Panc1 (cell line): ENCODE measurements at regions not wholly inside any gene's neighbourhood (a gene's known extent, or its start where the extent isn't known, plus 50 kb on each side); places are given as distances from the start of the nearest gene placed in this dataset.

Source experiments
- ATAC-seq: fragments of 200-7000 bp; cut with Tn5 transposase; 2 replicates; pipeline ENCODE4 v1.9.1; 2020; ENCODE audit warnings: mild to moderate bottlenecking, moderate library complexity
- BruUV-seq: library from RNA; stranded (reverse); fragments of 400-500 nt; replicated peaks from 2 replicates; lab custom pipeline; 2021; lab: Mats Ljungman, UMichigan
- CTCF ChIA-PET: fragments of 300-600 bp; sonication (Branson Sonifier 250); formaldehyde crosslinking; loops from one replicate; lab custom pipeline; 2022; ENCODE audit warnings: antibody characterized with exemption; lab: Charles Lee
- POLR2A ChIA-PET: fragments of 300-600 bp; sonication (Branson Sonifier 250); formaldehyde crosslinking; loops from one replicate; lab custom pipeline; 2022; ENCODE audit warnings: antibody characterized with exemption; lab: Charles Lee
- DNase-seq: peaks from one replicate; pipeline ENCODE4 v3.0.0-alpha.2; 2010; ENCODE audit warnings: low read depth, low spot score
- H3K27ac ChIP-seq: 2 replicates; pipeline ENCODE4 v1.5.1; 2011; ENCODE audit warnings: mild to moderate bottlenecking, low read length, inconsistent platforms
- H3K27me3 ChIP-seq: fragments of 200-500 bp; sonication (Bioruptor generic); 2 replicates; pipeline ENCODE4 v1.6.0; 2014; ENCODE audit warnings: low read length, inconsistent platforms; ENCODE audit not compliant: control insufficient read depth, insufficient read depth
- H3K36me3 ChIP-seq: fragments of 200-500 bp; sonication (Bioruptor generic); 2 replicates; pipeline ENCODE4 v1.5.1; 2014; ENCODE audit warnings: inconsistent platforms, mild to moderate bottlenecking, low read length, moderate library complexity; ENCODE audit not compliant: control insufficient read depth, insufficient read depth
- H3K4me1 ChIP-seq: 2 replicates; pipeline ENCODE4 v1.5.1; 2011; ENCODE audit warnings: inconsistent platforms, mild to moderate bottlenecking, low read length, moderate library complexity; ENCODE audit not compliant: control insufficient read depth, insufficient read depth
- H3K4me3 ChIP-seq, 2 experiments: 2 replicates each; pipeline ENCODE4 v1.5.1; 2011 to 2012; ENCODE audit warnings: low read depth in 2 of 2, low read length in 2 of 2, mild to moderate bottlenecking in 2 of 2, inconsistent platforms in 1 of 2, moderate library complexity in 1 of 2
- H3K9me3 ChIP-seq: fragments of 200-500 bp; sonication (Bioruptor generic); 2 replicates; pipeline ENCODE4 v1.5.1; 2014; ENCODE audit warnings: low read depth, mild to moderate bottlenecking, inconsistent platforms, low read length, moderate library complexity; ENCODE audit not compliant: control insufficient read depth, insufficient read depth
- CTCF ChIP-seq: fragments of 450-650 bp; IDR thresholded peaks from 2 replicates; pipeline ENCODE4 v1.5.1; 2017; ENCODE audit warnings: mild to moderate bottlenecking
- POLR2AphosphoS5 ChIP-seq: IDR thresholded peaks from 2 replicates; pipeline ENCODE4 v1.6.1; 2012; ENCODE audit warnings: mild to moderate bottlenecking, low read depth, low read length, moderate library complexity
- SIN3A ChIP-seq: IDR thresholded peaks from 2 replicates; pipeline ENCODE4 v1.6.1; 2012; ENCODE audit warnings: low read depth, mild to moderate bottlenecking, low read length, moderate library complexity, borderline replicate concordance; ENCODE audit not compliant: insufficient read depth
- TCF7L2 ChIP-seq: IDR thresholded peaks from 2 replicates; pipeline ENCODE4 v1.6.1; 2011; ENCODE audit warnings: mild to moderate bottlenecking, low read depth, low read length, inconsistent platforms
- in situ Hi-C: cut with HindIII; loops from 2 replicates; pipeline ENCODE4 v1.10.0; 2016; ENCODE audit warnings: low sequenced_read_pairs, low pct_unique_long_range_greater_than_20kb
- intact Hi-C: fragments of 100-400 bp; cut with micrococcal nuclease; formaldehyde crosslinking; loops from one replicate; pipeline ENCODE4 v1.10.0; 2022; ENCODE audit not compliant: unreplicated experiment
- TF ChIP-seq, protein P1 (sequence below), 2 experiments: IDR thresholded peaks; 2 replicates each; pipeline ENCODE4 v1.6.1; 2011 to 2012; ENCODE audit warnings: low read depth in 2 of 2, control low read depth in 1 of 2, low read length in 1 of 2, mild to moderate bottlenecking in 1 of 2, moderate library complexity in 1 of 2; ENCODE audit not compliant: insufficient read depth in 1 of 2

DNA sequence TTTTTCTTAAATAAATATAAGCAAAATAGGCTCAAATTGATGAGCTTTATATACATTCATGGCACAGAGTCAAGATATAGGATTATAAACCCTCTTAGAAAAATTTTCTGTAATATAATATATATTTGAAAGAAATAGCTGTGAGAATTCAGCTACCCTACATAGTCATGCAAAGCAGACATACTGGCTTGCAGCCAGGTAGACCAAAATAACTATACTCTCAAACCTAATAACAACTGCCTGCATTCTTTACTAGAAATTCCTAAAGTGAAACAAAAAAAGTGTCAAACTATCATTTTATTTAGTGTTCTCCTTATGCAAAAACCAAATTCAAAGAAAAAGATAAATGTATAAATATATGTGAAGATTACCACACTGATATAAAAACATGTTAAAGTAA lies 1390.2 kb downstream of the C4orf33 start:
- CTCF ChIA-PET: no interaction called here

DNA sequence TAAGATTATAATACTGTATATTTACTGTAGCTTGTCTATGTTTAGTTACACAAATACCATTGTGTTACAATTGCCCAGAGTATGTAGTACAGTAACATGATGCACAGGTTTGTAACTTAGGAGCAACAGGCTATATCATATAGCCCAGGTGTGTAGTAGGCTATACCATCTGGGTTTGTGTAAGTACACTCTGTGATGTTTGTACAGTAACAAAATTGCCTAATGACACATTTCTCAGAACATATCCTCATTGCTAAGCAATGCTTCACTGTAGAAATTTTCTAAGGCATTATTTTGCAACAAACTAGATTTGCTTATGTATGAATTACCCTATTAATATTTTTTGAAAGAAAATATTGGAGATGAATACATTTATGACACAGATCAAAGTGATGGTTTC lies 1390.9 kb downstream of the C4orf33 start:
- H3K27ac ChIP-seq: no peak overlapping the region
- H3K27me3 ChIP-seq: no peaks in the 10 kb centered on the region
- CTCF ChIA-PET: no interaction called here
- in situ Hi-C loops: no loop called here
- DNase-seq (no peak), ATAC-seq (no peak)
- intact Hi-C loops: no loop called here
- POLR2A ChIA-PET: no interaction called here
- H3K9me3 ChIP-seq: no peaks in the 10 kb centered on the region
- no peaks in the 10 kb centered on the region for H3K36me3 ChIP-seq
- no TSS peak for BruUV-seq
- H3K4me1 ChIP-seq: no peaks in the 10 kb centered on the region
- H3K4me3 ChIP-seq: no peak overlapping the region
- TF ChIP-seq, protein P1, sequence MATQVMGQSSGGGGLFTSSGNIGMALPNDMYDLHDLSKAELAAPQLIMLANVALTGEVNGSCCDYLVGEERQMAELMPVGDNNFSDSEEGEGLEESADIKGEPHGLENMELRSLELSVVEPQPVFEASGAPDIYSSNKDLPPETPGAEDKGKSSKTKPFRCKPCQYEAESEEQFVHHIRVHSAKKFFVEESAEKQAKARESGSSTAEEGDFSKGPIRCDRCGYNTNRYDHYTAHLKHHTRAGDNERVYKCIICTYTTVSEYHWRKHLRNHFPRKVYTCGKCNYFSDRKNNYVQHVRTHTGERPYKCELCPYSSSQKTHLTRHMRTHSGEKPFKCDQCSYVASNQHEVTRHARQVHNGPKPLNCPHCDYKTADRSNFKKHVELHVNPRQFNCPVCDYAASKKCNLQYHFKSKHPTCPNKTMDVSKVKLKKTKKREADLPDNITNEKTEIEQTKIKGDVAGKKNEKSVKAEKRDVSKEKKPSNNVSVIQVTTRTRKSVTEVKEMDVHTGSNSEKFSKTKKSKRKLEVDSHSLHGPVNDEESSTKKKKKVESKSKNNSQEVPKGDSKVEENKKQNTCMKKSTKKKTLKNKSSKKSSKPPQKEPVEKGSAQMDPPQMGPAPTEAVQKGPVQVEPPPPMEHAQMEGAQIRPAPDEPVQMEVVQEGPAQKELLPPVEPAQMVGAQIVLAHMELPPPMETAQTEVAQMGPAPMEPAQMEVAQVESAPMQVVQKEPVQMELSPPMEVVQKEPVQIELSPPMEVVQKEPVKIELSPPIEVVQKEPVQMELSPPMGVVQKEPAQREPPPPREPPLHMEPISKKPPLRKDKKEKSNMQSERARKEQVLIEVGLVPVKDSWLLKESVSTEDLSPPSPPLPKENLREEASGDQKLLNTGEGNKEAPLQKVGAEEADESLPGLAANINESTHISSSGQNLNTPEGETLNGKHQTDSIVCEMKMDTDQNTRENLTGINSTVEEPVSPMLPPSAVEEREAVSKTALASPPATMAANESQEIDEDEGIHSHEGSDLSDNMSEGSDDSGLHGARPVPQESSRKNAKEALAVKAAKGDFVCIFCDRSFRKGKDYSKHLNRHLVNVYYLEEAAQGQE (IDR thresholded peaks at IDR 0.05; ENCODE audit: insufficient read depth in 1 of 2, low read depth in 2 of 2, low read length in 1 of 2): no peak
- no peak for TF ChIP-seq CTCF
- TF ChIP-seq POLR2AphosphoS5: no peak

More for the DNA sequence above, 1390.2 kb downstream of the C4orf33 start:
- in situ Hi-C loops: no loop called here
- no peak for ATAC-seq
- intact Hi-C loops: no loop called here
- Histone ChIP-seq H3K4me1 (no peaks in the 10 kb centered on the region), H3K27me3 (no peaks in the 10 kb centered on the region), H3K4me3 (no peak overlapping the region), H3K9me3 (no peaks in the 10 kb centered on the region), H3K36me3 (no peaks in the 10 kb centered on the region), H3K27ac (no peak overlapping the region)
- no peak for DNase-seq
- POLR2A ChIA-PET: no interaction called here
- no peak for TF ChIP-seq POLR2AphosphoS5
- TF ChIP-seq TCF7L2: no peak
- no peak for TF ChIP-seq CTCF
- no peak for TF ChIP-seq SIN3A
- TF ChIP-seq, protein P1 (IDR thresholded peaks at IDR 0.05; ENCODE audit: insufficient read depth in 1 of 2, low read depth in 2 of 2, low read length in 1 of 2): no peak
- BruUV-seq: no TSS peak
